Transverse colon (tissue), 4 donors: ENCODE measurements at regions not wholly inside any gene's neighbourhood (a gene's known extent, or its start where the extent isn't known, plus 50 kb on each side); places are given as distances from the start of the nearest gene placed in this dataset.

Source experiments
- CTCF ChIP-seq, 5 experiments: fragments of 200-600 bp in 3 of 5; fragments of 450-650 bp in 2 of 5; sonication (generic) in 3 of 5; IDR thresholded peaks; 1 replicate in 2 of 5; 2 replicates in 3 of 5; pipeline ENCODE4 v1.5.1; 2016 to 2017; ENCODE audit warnings: antibody characterized with exemption in 5 of 5, inconsistent platforms in 3 of 5, mild to moderate bottlenecking in 2 of 5, moderate library complexity in 1 of 5
- EP300 ChIP-seq: sonication (generic); formaldehyde crosslinking; IDR thresholded peaks from one replicate; pipeline ENCODE4 v1.6.1; 2017; ENCODE audit warnings: antibody characterized with exemption, low read depth
- POLR2A ChIP-seq: fragments of 450-650 bp; IDR thresholded peaks from one replicate; pipeline ENCODE4 v1.6.1; 2016; ENCODE audit warnings: antibody characterized with exemption, mild to moderate bottlenecking, moderate library complexity
- POLR2AphosphoS5 ChIP-seq, 3 donors: sonication (generic); formaldehyde crosslinking; IDR thresholded peaks; one replicate each; pipeline ENCODE4 v1.6.1; 2016; ENCODE audit warnings: antibody characterized with exemption in 3 of 3

GRCh38 chr3:187572441-187572840 lies 97.8 kb downstream of the SST start:
- TF ChIP-seq CTCF (IDR thresholded peaks at IDR 0.05) (no peak), POLR2A (no peak), EP300 (no peak), POLR2AphosphoS5 (IDR thresholded peaks at IDR 0.05) (no peak)
